ENCODE measurements at regions not wholly inside any gene's neighbourhood (a gene's known extent, or its start where the extent isn't known, plus 50 kb on each side); places are given as distances from the start of the nearest gene placed in this dataset.
"Not testable (repeated sequence)": the region's sequence is repeated elsewhere in the genome, so short reads cannot be mapped to it uniquely, and the experiment has no call there.

DNA sequence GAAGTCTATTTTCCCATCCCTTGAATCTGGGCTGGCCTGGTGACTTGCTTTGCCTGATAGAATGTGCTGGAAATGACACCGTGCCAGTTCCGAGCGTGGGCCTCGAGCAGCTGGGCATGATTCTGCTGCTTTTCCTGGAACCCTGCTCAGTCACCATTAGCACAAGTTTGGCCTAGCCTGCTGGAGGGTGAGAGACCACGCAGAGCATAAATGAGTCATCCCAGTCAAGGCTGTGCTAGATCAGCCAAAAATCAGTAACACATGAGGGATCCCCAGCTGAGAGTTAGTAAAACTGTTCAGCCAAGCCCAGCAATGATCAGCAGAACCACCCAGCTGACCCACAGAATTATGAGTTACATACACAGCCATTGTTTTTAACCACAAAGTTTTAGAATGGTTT is 74.8 kb upstream of the TOP1 start:
- TF ChIP-seq, protein P1, sequence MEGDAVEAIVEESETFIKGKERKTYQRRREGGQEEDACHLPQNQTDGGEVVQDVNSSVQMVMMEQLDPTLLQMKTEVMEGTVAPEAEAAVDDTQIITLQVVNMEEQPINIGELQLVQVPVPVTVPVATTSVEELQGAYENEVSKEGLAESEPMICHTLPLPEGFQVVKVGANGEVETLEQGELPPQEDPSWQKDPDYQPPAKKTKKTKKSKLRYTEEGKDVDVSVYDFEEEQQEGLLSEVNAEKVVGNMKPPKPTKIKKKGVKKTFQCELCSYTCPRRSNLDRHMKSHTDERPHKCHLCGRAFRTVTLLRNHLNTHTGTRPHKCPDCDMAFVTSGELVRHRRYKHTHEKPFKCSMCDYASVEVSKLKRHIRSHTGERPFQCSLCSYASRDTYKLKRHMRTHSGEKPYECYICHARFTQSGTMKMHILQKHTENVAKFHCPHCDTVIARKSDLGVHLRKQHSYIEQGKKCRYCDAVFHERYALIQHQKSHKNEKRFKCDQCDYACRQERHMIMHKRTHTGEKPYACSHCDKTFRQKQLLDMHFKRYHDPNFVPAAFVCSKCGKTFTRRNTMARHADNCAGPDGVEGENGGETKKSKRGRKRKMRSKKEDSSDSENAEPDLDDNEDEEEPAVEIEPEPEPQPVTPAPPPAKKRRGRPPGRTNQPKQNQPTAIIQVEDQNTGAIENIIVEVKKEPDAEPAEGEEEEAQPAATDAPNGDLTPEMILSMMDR (IDR thresholded peaks at IDR 0.05; ENCODE audit: low read depth, low read length, missing control alignments), result no peak
- DNase-seq (ENCODE audit: low read depth), result peak; percentile 59
- in situ Hi-C loops (cut with HindIII; ENCODE audit: low sequenced_read_pairs), result no loop called here

DNA sequence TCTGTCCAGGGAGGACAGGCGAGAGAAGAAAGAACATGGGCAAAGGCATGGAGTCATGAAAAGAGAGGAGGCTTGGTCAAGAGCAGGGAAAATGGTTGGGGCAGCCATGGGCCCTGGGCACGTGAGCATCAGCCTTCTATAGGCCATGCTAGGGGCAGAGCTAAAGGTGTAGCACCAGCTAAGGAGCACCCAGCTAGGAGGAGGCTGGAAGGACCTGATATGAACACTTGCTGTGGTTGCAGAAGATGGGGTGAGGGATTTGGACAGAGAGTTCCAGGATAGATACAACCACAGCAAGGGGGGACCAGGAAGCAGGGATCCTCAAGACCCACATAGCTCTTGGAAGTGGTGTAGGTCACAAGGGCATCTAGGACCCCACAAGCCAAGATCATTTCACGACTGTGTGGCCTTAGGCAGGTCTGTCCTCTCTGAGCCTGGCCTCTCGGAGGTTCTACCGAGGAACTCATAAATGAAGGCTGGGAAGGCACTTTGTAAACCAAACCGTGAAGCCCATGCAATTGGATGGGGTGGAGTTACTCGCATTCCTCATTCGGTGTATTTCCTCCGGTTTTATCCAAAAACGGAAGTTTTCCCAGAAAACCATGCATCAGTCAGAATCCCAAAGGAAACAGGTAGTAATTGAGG is 74.0 kb upstream of the TOP1 start:
- TF ChIP-seq, protein P1 (IDR thresholded peaks at IDR 0.05; ENCODE audit: low read depth, low read length, missing control alignments), result no peak
- no peak for DNase-seq (ENCODE audit: low read depth)
- no peak overlapping the region for H3K4me3 ChIP-seq (ENCODE audit: low read depth, low read length)
- in situ Hi-C loops (cut with HindIII; ENCODE audit: low sequenced_read_pairs), result no loop called here

More for the DNA sequence above, 74.8 kb upstream of the TOP1 start:
- no peak overlapping the region for H3K4me3 ChIP-seq (ENCODE audit: low read depth, low read length)

DNA sequence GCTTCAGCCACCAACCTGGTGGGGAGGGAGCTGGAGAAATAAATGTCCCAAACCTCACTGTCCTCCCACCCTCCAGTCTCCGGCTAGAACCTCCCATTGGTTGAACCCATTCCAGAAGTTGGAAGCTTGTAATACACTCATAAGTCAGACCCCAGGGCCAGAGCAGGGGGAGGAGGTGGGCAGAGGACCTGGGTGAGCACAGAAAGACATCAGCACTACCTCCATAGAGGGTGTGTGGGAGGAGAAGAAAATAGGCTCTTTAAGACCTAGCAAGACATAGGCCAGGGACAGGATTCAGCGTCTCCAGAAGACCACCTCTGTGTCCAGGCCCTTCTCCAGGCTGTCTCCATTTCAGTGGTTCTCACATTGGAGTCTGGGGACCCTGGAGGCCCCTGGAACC is 73.3 kb upstream of the TOP1 start:
- H3K4me3 ChIP-seq (ENCODE audit: low read depth, low read length), result no peak overlapping the region
- in situ Hi-C loops (cut with HindIII; ENCODE audit: low sequenced_read_pairs), result no loop called here
- TF ChIP-seq, protein P1 (IDR thresholded peaks at IDR 0.05; ENCODE audit: low read depth, low read length, missing control alignments), result no peak
- no peak for DNase-seq (ENCODE audit: low read depth)

DNA sequence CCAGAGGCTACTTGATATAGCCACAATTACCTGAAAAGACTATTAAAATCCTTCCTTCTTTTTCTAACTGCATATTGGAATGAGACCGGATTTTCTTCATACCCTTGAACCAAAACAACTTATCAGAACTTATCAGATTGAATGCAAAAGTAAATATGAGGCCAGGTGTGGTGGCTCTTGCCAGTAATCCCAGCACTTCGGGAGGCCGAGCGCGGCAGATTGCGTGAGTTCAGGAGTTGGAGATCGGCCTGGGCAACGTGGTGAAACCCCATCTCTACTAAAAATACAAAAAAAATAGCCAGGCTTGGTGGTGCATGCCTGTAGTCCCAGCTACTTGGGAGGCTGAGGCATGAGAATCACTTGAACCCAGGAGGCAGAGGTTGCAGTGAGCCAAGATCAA is 72.8 kb upstream of the TOP1 start:
- H3K4me3 ChIP-seq (ENCODE audit: low read depth, low read length); in situ Hi-C loops (cut with HindIII; ENCODE audit: low sequenced_read_pairs); DNase-seq (ENCODE audit: low read depth): not testable (repeated sequence)

DNA sequence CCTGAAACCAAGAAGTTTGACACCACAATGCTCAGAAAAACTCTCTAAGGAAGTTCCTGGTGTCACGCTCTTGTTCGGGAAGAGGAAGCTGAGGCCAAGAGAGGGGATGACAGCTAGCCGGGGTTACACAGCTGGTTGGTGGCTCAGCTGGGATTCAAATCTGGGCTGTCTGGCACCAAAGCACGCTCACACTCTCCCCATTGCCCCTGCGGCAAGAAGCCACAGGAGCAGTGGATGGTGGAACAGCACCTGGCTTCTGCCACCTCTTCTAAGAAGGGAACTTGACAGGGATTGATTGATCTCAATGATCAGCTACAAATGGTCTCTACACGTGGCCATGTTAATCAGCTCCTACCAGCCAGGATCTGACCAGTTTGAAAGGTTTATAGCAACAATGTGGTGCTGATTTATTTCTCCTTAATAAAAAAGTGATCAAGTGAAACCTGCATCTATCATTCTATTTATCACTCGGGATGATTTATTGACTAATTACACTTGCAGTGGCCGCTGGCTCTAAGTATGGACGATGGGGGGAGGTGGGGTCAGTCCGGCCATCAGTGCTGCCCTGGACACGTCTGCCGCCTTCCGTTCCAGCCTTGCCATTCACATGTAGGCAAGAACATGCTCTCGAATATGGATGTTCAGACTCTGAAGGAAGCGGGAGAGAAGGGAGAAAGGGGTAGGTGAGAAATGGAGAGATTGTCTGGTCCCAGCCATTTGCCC is 71.9 kb upstream of the TOP1 start:
- in situ Hi-C loops (cut with HindIII; ENCODE audit: low sequenced_read_pairs), result no loop called here
- DNase-seq (ENCODE audit: low read depth), result no peak
- TF ChIP-seq, protein P1 (IDR thresholded peaks at IDR 0.05; ENCODE audit: low read depth, low read length, missing control alignments), result no peak
- H3K4me3 ChIP-seq (ENCODE audit: low read depth, low read length), result no peak overlapping the region

DNA sequence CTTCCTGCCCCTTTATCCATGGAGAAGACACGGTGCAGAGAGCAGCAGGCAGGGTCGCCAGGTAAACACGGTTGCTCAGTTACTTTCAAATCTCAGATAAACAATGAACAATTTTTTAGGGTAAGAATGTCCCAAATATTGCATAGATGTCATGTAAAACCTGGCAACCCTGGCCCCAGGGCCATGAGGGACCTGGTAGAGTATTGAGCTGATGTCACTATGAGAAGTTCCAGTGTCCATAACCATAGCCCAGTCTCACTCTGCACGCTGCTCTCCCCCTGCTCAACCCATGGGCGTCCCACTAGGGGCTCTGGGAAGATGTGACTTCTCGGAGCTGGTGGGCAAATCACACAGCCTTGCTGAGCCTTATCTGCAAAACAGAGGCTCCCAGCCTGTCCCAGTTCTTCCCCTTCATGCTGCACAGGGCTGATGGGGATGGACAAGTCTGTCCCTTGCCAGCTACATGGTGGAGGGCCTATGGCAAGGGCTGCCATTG is 71.3 kb upstream of the TOP1 start:
- in situ Hi-C loops (cut with HindIII; ENCODE audit: low sequenced_read_pairs), result no loop called here
- H3K4me3 ChIP-seq (ENCODE audit: low read depth, low read length), result no peak overlapping the region
- DNase-seq (ENCODE audit: low read depth), result no peak
- TF ChIP-seq, protein P1 (IDR thresholded peaks at IDR 0.05; ENCODE audit: low read depth, low read length, missing control alignments), result no peak

DNA sequence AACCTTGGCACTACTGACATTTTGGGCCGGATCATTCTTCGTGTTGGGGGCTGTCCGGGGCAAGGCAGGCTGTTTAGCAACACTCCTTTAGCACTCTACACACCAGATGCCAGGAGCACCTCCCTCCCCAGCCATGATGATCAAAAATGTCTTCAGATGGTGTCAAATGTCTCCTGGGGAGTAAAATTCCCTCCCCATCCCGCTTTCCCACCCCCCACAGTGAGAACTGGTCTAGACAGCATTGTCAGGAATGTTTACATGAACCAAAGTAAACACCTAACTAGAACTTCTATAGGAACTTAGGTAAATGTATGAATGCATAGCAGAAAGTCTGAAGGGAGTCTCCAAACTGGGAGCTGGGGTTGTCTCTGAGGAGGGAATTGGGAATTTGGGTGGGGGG is 70.0 kb upstream of the TOP1 start:
- TF ChIP-seq, protein P1 (IDR thresholded peaks at IDR 0.05; ENCODE audit: low read depth, low read length, missing control alignments), result no peak
- H3K4me3 ChIP-seq (ENCODE audit: low read depth, low read length), result no peak overlapping the region
- in situ Hi-C loops (cut with HindIII; ENCODE audit: low sequenced_read_pairs), result no loop called here
- no peak for DNase-seq (ENCODE audit: low read depth)
